Panc1 (cell line): ENCODE measurements at regions not wholly inside any gene's neighbourhood (a gene's known extent, or its start where the extent isn't known, plus 50 kb on each side); places are given as distances from the start of the nearest gene placed in this dataset.

Experiments
- ATAC-seq: fragments of 200-7000 bp; cut with Tn5 transposase; 2 replicates; pipeline ENCODE4 v1.9.1; 2020; ENCODE audit warnings: mild to moderate bottlenecking, moderate library complexity
- BruUV-seq: library from RNA; stranded (reverse); fragments of 400-500 nt; replicated peaks from 2 replicates; lab custom pipeline; 2021; lab: Mats Ljungman, UMichigan
- CTCF ChIA-PET: fragments of 300-600 bp; sonication (Branson Sonifier 250); formaldehyde crosslinking; loops from one replicate; lab custom pipeline; 2022; ENCODE audit warnings: antibody characterized with exemption; lab: Charles Lee
- POLR2A ChIA-PET: fragments of 300-600 bp; sonication (Branson Sonifier 250); formaldehyde crosslinking; loops from one replicate; lab custom pipeline; 2022; ENCODE audit warnings: antibody characterized with exemption; lab: Charles Lee
- DNase-seq: peaks from one replicate; pipeline ENCODE4 v3.0.0-alpha.2; 2010; ENCODE audit warnings: low read depth, low spot score
- H3K27ac ChIP-seq: 2 replicates; pipeline ENCODE4 v1.5.1; 2011; ENCODE audit warnings: mild to moderate bottlenecking, low read length, inconsistent platforms
- H3K27me3 ChIP-seq: fragments of 200-500 bp; sonication (Bioruptor generic); 2 replicates; pipeline ENCODE4 v1.6.0; 2014; ENCODE audit warnings: low read length, inconsistent platforms; ENCODE audit not compliant: control insufficient read depth, insufficient read depth
- H3K36me3 ChIP-seq: fragments of 200-500 bp; sonication (Bioruptor generic); 2 replicates; pipeline ENCODE4 v1.5.1; 2014; ENCODE audit warnings: inconsistent platforms, mild to moderate bottlenecking, low read length, moderate library complexity; ENCODE audit not compliant: control insufficient read depth, insufficient read depth
- H3K4me1 ChIP-seq: 2 replicates; pipeline ENCODE4 v1.5.1; 2011; ENCODE audit warnings: inconsistent platforms, mild to moderate bottlenecking, low read length, moderate library complexity; ENCODE audit not compliant: control insufficient read depth, insufficient read depth
- H3K4me3 ChIP-seq, 2 experiments: 2 replicates each; pipeline ENCODE4 v1.5.1; 2011 to 2012; ENCODE audit warnings: low read depth in 2 of 2, low read length in 2 of 2, mild to moderate bottlenecking in 2 of 2, inconsistent platforms in 1 of 2, moderate library complexity in 1 of 2
- H3K9me3 ChIP-seq: fragments of 200-500 bp; sonication (Bioruptor generic); 2 replicates; pipeline ENCODE4 v1.5.1; 2014; ENCODE audit warnings: low read depth, mild to moderate bottlenecking, inconsistent platforms, low read length, moderate library complexity; ENCODE audit not compliant: control insufficient read depth, insufficient read depth
- POLR2AphosphoS5 ChIP-seq: IDR thresholded peaks from 2 replicates; pipeline ENCODE4 v1.6.1; 2012; ENCODE audit warnings: mild to moderate bottlenecking, low read depth, low read length, moderate library complexity
- SIN3A ChIP-seq: IDR thresholded peaks from 2 replicates; pipeline ENCODE4 v1.6.1; 2012; ENCODE audit warnings: low read depth, mild to moderate bottlenecking, low read length, moderate library complexity, borderline replicate concordance; ENCODE audit not compliant: insufficient read depth
- TCF7L2 ChIP-seq: IDR thresholded peaks from 2 replicates; pipeline ENCODE4 v1.6.1; 2011; ENCODE audit warnings: mild to moderate bottlenecking, low read depth, low read length, inconsistent platforms
- in situ Hi-C: cut with HindIII; loops from 2 replicates; pipeline ENCODE4 v1.10.0; 2016; ENCODE audit warnings: low sequenced_read_pairs, low pct_unique_long_range_greater_than_20kb
- intact Hi-C: fragments of 100-400 bp; cut with micrococcal nuclease; formaldehyde crosslinking; loops from one replicate; pipeline ENCODE4 v1.10.0; 2022; ENCODE audit not compliant: unreplicated experiment
- TF ChIP-seq, protein P1 (sequence below), 2 experiments: IDR thresholded peaks; 2 replicates each; pipeline ENCODE4 v1.6.1; 2011 to 2012; ENCODE audit warnings: low read depth in 2 of 2, control low read depth in 1 of 2, low read length in 1 of 2, mild to moderate bottlenecking in 1 of 2, moderate library complexity in 1 of 2; ENCODE audit not compliant: insufficient read depth in 1 of 2
- TF ChIP-seq, protein P2 (sequence below): fragments of 450-650 bp; IDR thresholded peaks from 2 replicates; pipeline ENCODE4 v1.5.1; 2017; ENCODE audit warnings: mild to moderate bottlenecking

- ChIA-PET CTCF (no interaction called here), POLR2A (no interaction called here)
- BruUV-seq, result no TSS peak
- H3K4me1 ChIP-seq, result no peaks in the 10 kb centered on the region
- intact Hi-C loops, result no loop called here
- H3K27me3 ChIP-seq, result no peaks in the 10 kb centered on the region
- DNase-seq, result no peak
- H3K36me3 ChIP-seq, result no peaks in the 10 kb centered on the region
- no peak overlapping the region for H3K27ac ChIP-seq
- in situ Hi-C loops, result no loop called here
- TF ChIP-seq, protein P1, sequence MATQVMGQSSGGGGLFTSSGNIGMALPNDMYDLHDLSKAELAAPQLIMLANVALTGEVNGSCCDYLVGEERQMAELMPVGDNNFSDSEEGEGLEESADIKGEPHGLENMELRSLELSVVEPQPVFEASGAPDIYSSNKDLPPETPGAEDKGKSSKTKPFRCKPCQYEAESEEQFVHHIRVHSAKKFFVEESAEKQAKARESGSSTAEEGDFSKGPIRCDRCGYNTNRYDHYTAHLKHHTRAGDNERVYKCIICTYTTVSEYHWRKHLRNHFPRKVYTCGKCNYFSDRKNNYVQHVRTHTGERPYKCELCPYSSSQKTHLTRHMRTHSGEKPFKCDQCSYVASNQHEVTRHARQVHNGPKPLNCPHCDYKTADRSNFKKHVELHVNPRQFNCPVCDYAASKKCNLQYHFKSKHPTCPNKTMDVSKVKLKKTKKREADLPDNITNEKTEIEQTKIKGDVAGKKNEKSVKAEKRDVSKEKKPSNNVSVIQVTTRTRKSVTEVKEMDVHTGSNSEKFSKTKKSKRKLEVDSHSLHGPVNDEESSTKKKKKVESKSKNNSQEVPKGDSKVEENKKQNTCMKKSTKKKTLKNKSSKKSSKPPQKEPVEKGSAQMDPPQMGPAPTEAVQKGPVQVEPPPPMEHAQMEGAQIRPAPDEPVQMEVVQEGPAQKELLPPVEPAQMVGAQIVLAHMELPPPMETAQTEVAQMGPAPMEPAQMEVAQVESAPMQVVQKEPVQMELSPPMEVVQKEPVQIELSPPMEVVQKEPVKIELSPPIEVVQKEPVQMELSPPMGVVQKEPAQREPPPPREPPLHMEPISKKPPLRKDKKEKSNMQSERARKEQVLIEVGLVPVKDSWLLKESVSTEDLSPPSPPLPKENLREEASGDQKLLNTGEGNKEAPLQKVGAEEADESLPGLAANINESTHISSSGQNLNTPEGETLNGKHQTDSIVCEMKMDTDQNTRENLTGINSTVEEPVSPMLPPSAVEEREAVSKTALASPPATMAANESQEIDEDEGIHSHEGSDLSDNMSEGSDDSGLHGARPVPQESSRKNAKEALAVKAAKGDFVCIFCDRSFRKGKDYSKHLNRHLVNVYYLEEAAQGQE (IDR thresholded peaks at IDR 0.05; ENCODE audit: insufficient read depth in 1 of 2, low read depth in 2 of 2, low read length in 1 of 2), result no peak
- TF ChIP-seq, protein P2, sequence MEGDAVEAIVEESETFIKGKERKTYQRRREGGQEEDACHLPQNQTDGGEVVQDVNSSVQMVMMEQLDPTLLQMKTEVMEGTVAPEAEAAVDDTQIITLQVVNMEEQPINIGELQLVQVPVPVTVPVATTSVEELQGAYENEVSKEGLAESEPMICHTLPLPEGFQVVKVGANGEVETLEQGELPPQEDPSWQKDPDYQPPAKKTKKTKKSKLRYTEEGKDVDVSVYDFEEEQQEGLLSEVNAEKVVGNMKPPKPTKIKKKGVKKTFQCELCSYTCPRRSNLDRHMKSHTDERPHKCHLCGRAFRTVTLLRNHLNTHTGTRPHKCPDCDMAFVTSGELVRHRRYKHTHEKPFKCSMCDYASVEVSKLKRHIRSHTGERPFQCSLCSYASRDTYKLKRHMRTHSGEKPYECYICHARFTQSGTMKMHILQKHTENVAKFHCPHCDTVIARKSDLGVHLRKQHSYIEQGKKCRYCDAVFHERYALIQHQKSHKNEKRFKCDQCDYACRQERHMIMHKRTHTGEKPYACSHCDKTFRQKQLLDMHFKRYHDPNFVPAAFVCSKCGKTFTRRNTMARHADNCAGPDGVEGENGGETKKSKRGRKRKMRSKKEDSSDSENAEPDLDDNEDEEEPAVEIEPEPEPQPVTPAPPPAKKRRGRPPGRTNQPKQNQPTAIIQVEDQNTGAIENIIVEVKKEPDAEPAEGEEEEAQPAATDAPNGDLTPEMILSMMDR, result no peak
- no peak for TF ChIP-seq SIN3A
- no peak for TF ChIP-seq POLR2AphosphoS5
- no peak for TF ChIP-seq TCF7L2
- no peak for ATAC-seq
- H3K4me3 ChIP-seq, result no peak overlapping the region
- H3K9me3 ChIP-seq, result peaks cover 3% of the 10 kb centered on the region; the same call in 1 of the 2 replicates
These were observed 1269.6 kb upstream of the CITED2 start for GRCh38 chr6:140644017-140644416.

GRCh38 chr6:140641412-140641811 lies 1267.0 kb upstream of the CITED2 start:
- TF ChIP-seq, protein P2, result no peak
- TF ChIP-seq, protein P1 (IDR thresholded peaks at IDR 0.05; ENCODE audit: insufficient read depth in 1 of 2, low read depth in 2 of 2, low read length in 1 of 2), result no peak
- no peak for TF ChIP-seq SIN3A
- TF ChIP-seq POLR2AphosphoS5, result no peak
- no peak for TF ChIP-seq TCF7L2
- H3K36me3 ChIP-seq, result no peaks in the 10 kb centered on the region
- ChIA-PET CTCF (no interaction called here), POLR2A (no interaction called here)
- no peak for DNase-seq
- H3K4me3 ChIP-seq, result no peak overlapping the region
- no peak overlapping the region for H3K27ac ChIP-seq
- H3K9me3 ChIP-seq, result no peaks in the 10 kb centered on the region
- H3K27me3 ChIP-seq, result no peaks in the 10 kb centered on the region
- intact Hi-C loops, result no loop called here
- ATAC-seq, result no peak
- no TSS peak for BruUV-seq
- no peaks in the 10 kb centered on the region for H3K4me1 ChIP-seq
- in situ Hi-C loops, result no loop called here
